Skin of body (tissue), 1 donor: ENCODE measurements at regions not wholly inside any gene's neighbourhood (a gene's known extent, or its start where the extent isn't known, plus 50 kb on each side); places are given as distances from the start of the nearest gene placed in this dataset.
"Not testable (repeated sequence)": the region's sequence is repeated elsewhere in the genome, so short reads cannot be mapped to it uniquely, and the experiment has no call there.

ENCODE experiments used
- DNase-seq: peaks from one replicate; lab custom pipeline; 2025; lab: John Stamatoyannopoulos, UW

- DNase-seq = no peak
Measured at GRCh38 chr6:140697585-140697984, 1323.1 kb upstream of the CITED2 start.

DNA sequence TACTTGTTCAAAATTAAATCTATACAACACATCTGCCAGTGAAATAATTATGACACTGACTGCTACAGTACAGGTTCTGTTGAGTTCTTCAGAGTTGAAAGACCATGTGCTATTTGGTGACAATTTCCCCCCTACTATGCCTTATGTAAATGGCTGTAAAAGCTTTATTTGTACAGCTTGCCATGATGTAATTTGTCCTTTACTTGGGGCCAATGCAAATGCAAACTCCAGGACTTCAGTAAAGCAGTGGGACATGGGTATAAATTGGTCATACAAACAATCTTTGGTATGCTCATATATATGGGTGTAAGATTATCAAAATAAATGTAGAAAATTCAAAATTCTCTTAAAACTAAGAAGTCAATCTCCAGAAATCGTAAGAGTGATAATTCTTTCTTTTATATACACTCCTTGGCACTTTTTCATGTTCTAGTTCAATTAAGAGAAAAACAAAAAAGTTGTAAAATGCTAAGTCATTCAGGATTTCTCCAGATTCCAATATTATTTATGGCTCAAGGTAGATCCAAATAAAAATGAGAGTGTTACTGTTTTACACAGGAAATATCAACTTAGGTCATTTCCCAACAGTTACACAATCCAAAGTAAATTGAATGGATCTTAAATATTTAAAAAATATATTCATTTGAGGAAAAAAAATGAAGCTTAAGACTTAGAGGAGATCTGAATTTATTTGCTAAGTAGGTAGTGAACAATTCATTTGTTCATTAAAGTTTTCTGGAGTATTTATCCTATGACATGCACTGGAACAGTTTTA, 1310.5 kb upstream of the CITED2 start:
- DNase-seq = no peak

GRCh38 chr6:140677781-140678528, 1303.5 kb upstream of the CITED2 start:
- DNase-seq = no peak

DNA sequence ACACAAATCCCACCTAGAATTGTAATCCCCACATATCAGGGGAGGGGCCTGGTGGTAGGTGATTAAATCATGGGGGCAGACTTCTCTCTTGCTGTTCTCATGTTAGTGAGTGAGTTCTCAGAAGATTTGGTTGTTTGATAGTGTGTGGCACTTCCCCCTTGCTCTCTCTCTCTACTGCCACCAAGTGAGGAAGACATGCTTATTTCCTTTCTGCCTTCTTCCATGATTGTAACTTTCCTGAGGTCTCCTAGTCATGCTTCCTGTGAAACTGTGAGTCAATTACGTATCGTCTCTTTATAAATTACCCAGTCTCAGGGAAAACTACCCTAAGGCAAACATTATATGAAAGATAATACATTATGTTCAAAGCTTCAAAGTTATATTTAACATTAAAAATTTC, 1297.5 kb upstream of the CITED2 start:
- no peak for DNase-seq

- DNase-seq = no peak
Measured at GRCh38 chr6:140670021-140670420, 1295.6 kb upstream of the CITED2 start.

- no peak for DNase-seq
Measured at GRCh38 chr6:140669321-140669720, 1294.9 kb upstream of the CITED2 start.

DNA sequence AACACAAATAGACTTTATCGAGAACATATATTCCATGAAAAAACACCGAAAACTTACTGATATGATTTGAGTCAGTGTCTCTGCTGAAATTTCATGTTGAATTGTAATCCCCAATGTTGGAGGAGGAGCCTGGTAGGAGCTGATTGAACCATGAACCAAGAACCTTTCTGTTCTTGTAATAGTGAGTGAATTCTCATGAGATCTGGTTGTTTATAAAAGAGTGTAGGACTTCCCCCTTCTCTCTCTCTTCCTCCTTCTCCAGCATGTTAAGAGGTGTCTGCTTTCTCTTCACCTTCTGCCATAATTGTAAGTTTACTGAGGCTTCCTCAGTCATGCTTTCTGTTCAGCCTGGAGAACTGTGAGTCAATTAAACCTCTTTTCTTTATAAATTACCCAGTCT, 1289.3 kb upstream of the CITED2 start:
- DNase-seq = no peak

DNA sequence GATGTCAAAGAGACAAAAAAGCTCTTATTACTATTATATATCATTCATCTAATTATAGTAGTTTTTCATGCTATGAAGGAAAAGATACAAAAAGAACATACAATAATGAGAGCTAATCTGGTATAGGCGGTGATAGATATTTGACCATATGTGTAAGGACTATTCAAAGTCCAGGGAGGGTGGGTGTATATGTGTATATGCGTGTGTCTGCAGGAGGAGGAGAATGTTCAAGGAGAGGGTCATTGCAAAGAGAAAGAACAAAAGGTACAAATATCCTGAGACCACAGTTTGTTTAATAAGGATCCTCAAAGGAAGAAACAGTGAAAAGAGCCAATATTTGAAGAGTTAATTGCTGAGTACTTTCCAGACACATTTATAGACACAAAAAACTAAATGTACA, 1288.6 kb upstream of the CITED2 start:
- DNase-seq = no peak

- DNase-seq = no peak
Measured at GRCh38 chr6:140661691-140662090, 1287.2 kb upstream of the CITED2 start.

- no peak for DNase-seq
Measured at GRCh38 chr6:140660295-140660694, 1285.8 kb upstream of the CITED2 start.

DNA sequence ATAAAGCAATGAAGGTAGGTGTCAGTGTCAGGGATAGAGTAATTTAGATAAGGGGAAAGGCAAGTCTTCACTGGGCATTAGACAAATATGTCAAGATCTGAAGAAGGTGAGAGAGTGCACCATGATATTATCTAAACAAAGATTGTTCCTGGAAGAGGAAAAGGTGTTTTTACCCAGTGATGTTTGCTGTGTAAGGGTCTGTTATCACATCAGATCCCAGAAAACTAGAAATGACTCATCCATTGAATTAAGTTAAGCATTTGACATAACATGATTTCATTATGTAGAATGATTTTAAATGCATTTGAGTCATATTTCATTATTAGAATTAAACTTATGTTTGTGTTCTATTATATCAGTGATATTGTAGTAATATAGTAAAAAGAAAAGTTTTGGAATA, 1279.5 kb upstream of the CITED2 start:
- no peak for DNase-seq

GRCh38 chr6:140653506-140653905, 1279.1 kb upstream of the CITED2 start:
- no peak for DNase-seq

DNA sequence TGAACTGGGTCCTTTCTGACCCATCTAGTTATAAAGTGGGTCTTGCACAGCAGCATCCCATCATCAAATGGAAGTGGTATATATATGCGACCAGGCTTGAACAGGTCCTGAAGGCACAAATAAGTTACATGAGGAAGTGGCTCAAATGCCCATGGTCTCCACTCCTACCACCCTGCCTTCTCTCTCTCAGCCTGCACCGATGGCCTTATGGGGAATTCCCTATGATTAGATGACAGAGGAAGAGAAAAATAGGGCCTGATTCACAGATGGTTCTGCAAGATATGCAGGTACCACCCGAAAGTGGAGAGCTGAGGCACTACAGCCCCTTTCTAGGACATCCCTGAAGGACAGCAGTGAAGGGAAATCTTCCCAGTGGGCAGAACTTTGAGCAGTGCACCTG, 1275.1 kb upstream of the CITED2 start:
- DNase-seq = not testable (repeated sequence)

GRCh38 chr6:140647322-140647721, 1272.9 kb upstream of the CITED2 start:
- DNase-seq = not testable (repeated sequence)

- DNase-seq = no peak
Measured at GRCh38 chr6:140644017-140644416, 1269.6 kb upstream of the CITED2 start.

- DNase-seq = no peak
Measured at GRCh38 chr6:140641412-140641811, 1267.0 kb upstream of the CITED2 start.

DNA sequence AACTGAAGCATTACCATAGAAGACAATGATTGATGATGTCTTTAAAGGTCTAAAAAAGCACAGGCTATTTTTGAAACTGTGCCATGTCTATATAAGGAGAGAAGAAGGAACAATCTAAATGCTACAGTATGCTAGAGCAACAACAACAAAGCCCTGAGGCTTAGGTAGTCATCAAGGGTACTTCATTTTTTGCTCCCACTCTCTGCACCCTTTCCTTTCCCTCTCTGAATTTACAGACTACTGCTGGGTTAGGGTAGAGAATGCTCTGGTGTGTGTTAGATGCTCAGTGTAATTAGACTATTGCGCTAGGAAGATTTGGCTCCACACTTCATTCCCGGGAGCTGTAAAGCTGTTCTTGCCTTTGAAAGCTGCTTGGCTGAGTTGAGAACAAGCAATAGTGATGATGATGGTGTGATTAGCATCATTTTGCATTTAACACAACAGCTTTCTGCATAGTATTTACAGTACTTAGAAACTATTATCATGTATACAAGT, 1262.5 kb upstream of the CITED2 start:
- DNase-seq = peak; percentile 1

DNA sequence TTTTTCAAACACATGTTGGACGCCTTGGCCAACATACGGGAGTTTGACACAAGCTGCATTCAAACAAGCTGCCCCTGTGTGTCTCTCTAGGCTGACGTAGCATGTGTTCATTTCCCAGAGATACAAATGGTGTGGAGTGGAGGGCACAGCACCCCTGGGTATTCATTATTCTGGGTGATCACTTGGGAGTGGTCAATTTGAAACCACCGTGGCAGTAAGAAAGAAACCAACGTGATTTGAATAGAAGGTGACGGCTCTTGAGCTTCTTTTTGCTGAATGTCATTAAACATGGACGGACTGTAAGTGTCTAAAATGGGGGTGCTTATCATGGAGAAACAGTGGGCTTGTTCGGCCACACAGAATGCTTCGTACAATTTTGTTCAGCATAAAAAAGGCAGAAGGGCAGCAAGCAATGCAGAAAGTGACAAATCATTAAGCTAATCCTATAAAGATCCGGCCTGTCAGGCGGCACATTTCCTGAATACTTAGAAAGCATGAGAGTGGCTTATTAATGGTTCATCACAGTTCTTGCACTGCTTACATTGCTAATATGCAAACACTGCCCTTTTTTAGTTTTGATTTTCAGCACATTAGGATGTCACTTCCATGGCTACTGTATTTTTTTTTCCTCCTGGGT, 1261.9 kb upstream of the CITED2 start:
- DNase-seq = no peak

DNA sequence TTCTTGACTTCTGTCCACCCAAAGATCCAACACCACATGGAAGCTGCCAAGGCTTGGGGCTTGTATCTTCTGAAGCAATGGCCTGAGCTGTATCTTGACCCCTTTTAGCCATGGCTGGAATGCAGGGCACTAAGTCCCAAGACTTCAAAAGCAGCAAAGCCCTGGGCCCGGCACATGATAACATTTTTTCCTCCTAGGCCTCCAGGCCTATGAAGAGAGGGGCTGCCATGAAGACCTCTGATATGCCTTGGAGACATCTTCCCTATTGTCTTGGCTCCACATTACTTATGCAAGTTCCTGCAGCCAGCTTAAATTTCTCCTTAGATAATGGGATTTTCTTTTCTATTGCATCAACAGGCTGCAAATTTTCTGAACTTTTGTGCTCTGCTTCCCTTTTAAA, 1252.6 kb upstream of the CITED2 start:
- no peak for DNase-seq

- no peak for DNase-seq
Measured at GRCh38 chr6:140623498-140623897, 1249.0 kb upstream of the CITED2 start.

DNA sequence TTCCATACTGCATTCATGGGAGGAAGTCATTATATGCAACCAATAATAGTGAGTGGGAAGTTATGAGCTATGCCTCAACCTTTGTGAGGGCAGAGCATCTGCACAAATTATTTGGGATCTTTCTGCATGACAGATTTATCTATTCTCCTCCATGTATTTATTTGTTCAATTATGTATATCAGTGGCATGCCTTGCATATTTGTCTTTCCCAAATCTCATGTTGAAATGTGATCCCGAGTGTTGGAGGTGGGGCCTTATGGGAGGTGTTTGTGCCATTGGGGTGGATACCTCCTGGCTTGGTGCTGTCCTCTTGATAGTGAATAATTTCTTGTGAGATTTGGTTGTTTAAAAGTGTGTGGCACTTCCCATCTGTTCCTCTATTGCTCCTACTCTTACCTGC, 1246.0 kb upstream of the CITED2 start:
- DNase-seq = no peak

DNA sequence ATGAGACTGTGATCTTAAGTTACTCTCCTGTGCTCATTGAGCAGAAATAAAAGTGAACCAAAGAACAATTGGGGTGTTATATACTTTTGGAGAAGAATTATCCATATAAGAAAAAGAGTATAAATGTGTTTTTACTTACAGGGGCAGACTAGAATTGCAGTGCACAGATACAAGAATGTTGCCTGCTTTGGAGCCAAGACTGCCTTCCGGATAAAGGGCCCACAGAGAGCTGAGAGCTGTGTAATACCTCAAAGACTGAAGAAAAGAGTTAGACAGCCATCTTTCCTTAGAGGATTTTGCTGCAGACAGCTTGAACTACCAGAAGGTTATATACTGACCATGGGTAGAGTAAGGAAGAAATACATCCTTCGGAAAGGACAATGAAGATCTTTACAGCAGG, 1235.5 kb upstream of the CITED2 start:
- DNase-seq = peak; percentile 13
